ENCODE measurements at regions not wholly inside any gene's neighbourhood (a gene's known extent, or its start where the extent isn't known, plus 50 kb on each side); places are given as distances from the start of the nearest gene placed in this dataset.

GRCh38 chr1:216841165-216841564 is 117.9 kb upstream of the ESRRG start:
- no peak for TF ChIP-seq POLR2A (IDR thresholded peaks at IDR 0.05)
- TF ChIP-seq CTCF (IDR thresholded peaks at IDR 0.05): no peak

Measured in prostate gland (tissue), 2 donors.